A673 (cell line): ENCODE measurements at regions not wholly inside any gene's neighbourhood (a gene's known extent, or its start where the extent isn't known, plus 50 kb on each side); places are given as distances from the start of the nearest gene placed in this dataset.
A peak's percentile ranks its signal among the peaks of the same experiment; 100 is the strongest.

Experiments
- BruUV-seq: library from RNA; stranded (reverse); fragments of 400-500 nt; replicated peaks from 2 replicates; lab custom pipeline; 2021; lab: Mats Ljungman, UMichigan
- CTCF ChIA-PET: fragments of 300-600 bp; sonication (Branson Sonifier 250); formaldehyde crosslinking; loops from one replicate; lab custom pipeline; 2022; ENCODE audit warnings: antibody characterized with exemption; lab: Charles Lee
- POLR2A ChIA-PET: fragments of 300-600 bp; sonication (Branson Sonifier 250); formaldehyde crosslinking; loops from one replicate; lab custom pipeline; 2022; ENCODE audit warnings: antibody characterized with exemption; ENCODE audit not compliant: low non-redundant PET; lab: Charles Lee
- DNase-seq: peaks from one replicate; pipeline ENCODE4 v3.0.0-alpha.2; 2015; ENCODE audit warnings: low spot score
- H3K27ac ChIP-seq: fragments of 200-600 bp; sonication (generic); 2 replicates; pipeline ENCODE4 v1.5.1; 2016; ENCODE audit warnings: mixed run types, low read depth, mild to moderate bottlenecking, mixed read lengths, antibody characterized with exemption, low read length; ENCODE audit not compliant: poor library complexity, severe bottlenecking
- H3K27me3 ChIP-seq: fragments of 200-600 bp; sonication (generic); replicated peaks from 2 replicates; pipeline ENCODE4 v1.6.1; 2017; ENCODE audit warnings: mixed run types, low read depth, mild to moderate bottlenecking, mixed read lengths, antibody characterized with exemption, low read length; ENCODE audit not compliant: insufficient read depth, poor library complexity
- H3K36me3 ChIP-seq: fragments of 200-600 bp; sonication (generic); 2 replicates; pipeline ENCODE4 v1.6.1; 2016; ENCODE audit warnings: mixed run types, mild to moderate bottlenecking, mixed read lengths, antibody characterized with exemption, low read length; ENCODE audit not compliant: insufficient read depth, poor library complexity, severe bottlenecking
- H3K4me1 ChIP-seq: fragments of 200-600 bp; sonication (generic); 2 replicates; pipeline ENCODE4 v1.6.1; 2017; ENCODE audit warnings: mixed run types, mild to moderate bottlenecking, mixed read lengths, antibody characterized with exemption, low read length; ENCODE audit not compliant: insufficient read depth, poor library complexity, severe bottlenecking
- H3K4me3 ChIP-seq: fragments of 200-600 bp; sonication (generic); 2 replicates; pipeline ENCODE4 v1.5.1; 2016; ENCODE audit warnings: low read depth, mixed run types, mild to moderate bottlenecking, mixed read lengths, low read length; ENCODE audit not compliant: poor library complexity, severe bottlenecking
- H3K9me3 ChIP-seq: fragments of 200-600 bp; sonication (generic); 2 replicates; pipeline ENCODE4 v1.6.1; 2016; ENCODE audit warnings: mixed run types, low read depth, mild to moderate bottlenecking, mixed read lengths, antibody characterized with exemption, low read length; ENCODE audit not compliant: poor library complexity, severe bottlenecking
- CTCF ChIP-seq: fragments of 300-800, 200-600 bp; sonication (generic); conservative IDR thresholded peaks from 2 replicates; pipeline ENCODE4 v1.5.1; 2017; ENCODE audit warnings: low read depth, mild to moderate bottlenecking, antibody characterized with exemption, low read length, moderate library complexity, mixed read lengths
- EZH2 ChIP-seq: fragments of 200-600 bp; sonication (generic); IDR thresholded peaks from 2 replicates; pipeline ENCODE4 v1.6.1; 2017; ENCODE audit warnings: borderline replicate concordance, low read depth, mild to moderate bottlenecking, mixed read lengths, antibody characterized with exemption, low read length; ENCODE audit not compliant: poor library complexity, severe bottlenecking
- intact Hi-C: fragments of 100-400 bp; cut with micrococcal nuclease; formaldehyde crosslinking; loops from one replicate; pipeline ENCODE4 v1.10.0; 2022; ENCODE audit not compliant: unreplicated experiment

- peak overlapping the region; percentile 38 for H3K27ac ChIP-seq
- POLR2A ChIA-PET: no interaction called here
- no peak for DNase-seq
- CTCF ChIA-PET: no interaction called here
- TF ChIP-seq EZH2: no peak
- no peak for TF ChIP-seq CTCF
- H3K4me1 ChIP-seq: peaks cover 9% of the 10 kb centered on the region
- H3K9me3 ChIP-seq: no peaks in the 10 kb centered on the region
- intact Hi-C loops: no loop called here
- no TSS peak for BruUV-seq
- no peaks in the 10 kb centered on the region for H3K27me3 ChIP-seq
- no peak overlapping the region for H3K4me3 ChIP-seq
- H3K36me3 ChIP-seq: no peaks in the 10 kb centered on the region
Observed at GRCh38 chr2:231655488-231655887, 52.8 kb upstream of the PTMA start.

GRCh38 chr2:231655894-231656293, 52.4 kb upstream of the PTMA start:
- CTCF ChIA-PET: interaction anchor here (0.7 kb wide), 1 partner anchor 42 kb away, joined by 3 read pairs; no protein-coding TSS in a partner anchor
- Histone ChIP-seq H3K9me3 (no peaks in the 10 kb centered on the region), H3K36me3 (no peaks in the 10 kb centered on the region), H3K27ac (peak overlapping the region; percentile 38), H3K4me3 (no peak overlapping the region), H3K4me1 (peaks cover 9% of the 10 kb centered on the region), H3K27me3 (no peaks in the 10 kb centered on the region)
- no TSS peak for BruUV-seq
- peak; percentile 64 for DNase-seq
- intact Hi-C loops: no loop called here
- POLR2A ChIA-PET: no interaction called here
- no peak for TF ChIP-seq CTCF
